H9 (cell line): ENCODE measurements at regions not wholly inside any gene's neighbourhood (a gene's known extent, or its start where the extent isn't known, plus 50 kb on each side); places are given as distances from the start of the nearest gene placed in this dataset.

Experiments used
- DNase-seq: peaks from one replicate; pipeline ENCODE4 v3.0.0-alpha.2; 2017
- H2AFZ ChIP-seq: one replicate; pipeline ENCODE4 v1.6.1; 2013; ENCODE audit warnings: mild to moderate bottlenecking, low read length, control low read depth, moderate library complexity
- H2AK5ac ChIP-seq: 2 replicates; pipeline ENCODE4 v1.6.1; 2013; ENCODE audit warnings: low read length, control low read depth, mixed read lengths; ENCODE audit not compliant: insufficient read length
- H2BK120ac ChIP-seq: one replicate; pipeline ENCODE4 v1.6.1; 2013; ENCODE audit warnings: low read depth, mild to moderate bottlenecking, low read length, control low read depth, inconsistent platforms; ENCODE audit not compliant: poor library complexity, severe bottlenecking
- H2BK12ac ChIP-seq: 2 replicates; pipeline ENCODE4 v1.6.1; 2013; ENCODE audit warnings: low read length, control low read depth, mixed read lengths, low read depth; ENCODE audit not compliant: insufficient read length
- H2BK15ac ChIP-seq: 2 replicates; pipeline ENCODE4 v1.6.1; 2013; ENCODE audit warnings: low read depth, low read length, control low read depth
- H2BK20ac ChIP-seq: one replicate; pipeline ENCODE4 v1.6.1; 2013; ENCODE audit warnings: low read depth, mild to moderate bottlenecking, low read length, control low read depth, inconsistent platforms; ENCODE audit not compliant: poor library complexity, severe bottlenecking
- H2BK5ac ChIP-seq: 2 replicates; pipeline ENCODE4 v1.6.1; 2013; ENCODE audit warnings: low read length, control low read depth, mixed read lengths; ENCODE audit not compliant: insufficient read length
- H3K14ac ChIP-seq: 2 replicates; pipeline ENCODE4 v1.6.1; 2013; ENCODE audit warnings: low read length, control low read depth; ENCODE audit not compliant: insufficient read depth
- H3K18ac ChIP-seq: 2 replicates; pipeline ENCODE4 v1.6.1; 2013; ENCODE audit warnings: low read depth, mild to moderate bottlenecking, mixed read lengths, low read length, control low read depth; ENCODE audit not compliant: insufficient read length
- H3K23ac ChIP-seq: 2 replicates; pipeline ENCODE4 v1.6.1; 2013; ENCODE audit warnings: low read length, control low read depth, mixed read lengths, low read depth; ENCODE audit not compliant: insufficient read length
- H3K23me2 ChIP-seq: 2 replicates; pipeline ENCODE4 v1.6.1; 2013; ENCODE audit warnings: low read depth, mild to moderate bottlenecking, mixed read lengths, low read length, control low read depth; ENCODE audit not compliant: insufficient read length, poor library complexity, severe bottlenecking
- H3K27ac ChIP-seq: 2 replicates; pipeline ENCODE4 v1.5.1; 2013; ENCODE audit warnings: low read length, control low read depth, mixed read lengths, low read depth; ENCODE audit not compliant: insufficient read length
- H3K27me3 ChIP-seq: 2 replicates; pipeline ENCODE4 v1.6.1; 2013; ENCODE audit warnings: low read length, control low read depth, inconsistent platforms; ENCODE audit not compliant: insufficient read depth
- H3K4ac ChIP-seq: 2 replicates; pipeline ENCODE4 v1.6.1; 2013; ENCODE audit warnings: low read depth, mild to moderate bottlenecking, control low read depth, inconsistent platforms, low read length, moderate library complexity
- H3K4me1 ChIP-seq: 2 replicates; pipeline ENCODE4 v1.6.1; 2013; ENCODE audit warnings: low read length, control low read depth, inconsistent platforms; ENCODE audit not compliant: insufficient read depth
- H3K4me2 ChIP-seq: 2 replicates; pipeline ENCODE4 v1.6.1; 2013; ENCODE audit warnings: low read length, control low read depth, mixed read lengths; ENCODE audit not compliant: insufficient read length, insufficient read depth
- H3K56ac ChIP-seq: 2 replicates; pipeline ENCODE4 v1.6.1; 2013; ENCODE audit warnings: low read depth, mild to moderate bottlenecking, mixed read lengths, low read length, control low read depth; ENCODE audit not compliant: insufficient read length
- H3K79me1 ChIP-seq: 2 replicates; pipeline ENCODE4 v1.6.1; 2013; ENCODE audit warnings: low read depth, mild to moderate bottlenecking, moderate library complexity, low read length, control low read depth, inconsistent platforms; ENCODE audit not compliant: insufficient read depth, poor library complexity, severe bottlenecking
- H3K79me2 ChIP-seq: 2 replicates; pipeline ENCODE4 v1.6.1; 2013; ENCODE audit warnings: low read length, control low read depth, inconsistent platforms; ENCODE audit not compliant: insufficient read depth
- H3K9ac ChIP-seq: 2 replicates; pipeline ENCODE4 v1.6.1; 2013; ENCODE audit warnings: low read length, control low read depth, mixed read lengths; ENCODE audit not compliant: insufficient read length; ENCODE audit errors: extremely low read depth
- H3K9me3 ChIP-seq: one replicate; pipeline ENCODE4 v1.6.1; 2013; ENCODE audit warnings: low read depth, low read length, inconsistent platforms; ENCODE audit not compliant: control insufficient read depth
- H3T11ph ChIP-seq: one replicate; pipeline ENCODE4 v1.6.1; 2013; ENCODE audit warnings: mild to moderate bottlenecking, low read length, control low read depth, inconsistent platforms
- H4K20me1 ChIP-seq: one replicate; pipeline ENCODE4 v1.6.1; 2013; ENCODE audit not compliant: control insufficient read depth, insufficient read length, insufficient read depth
- H4K5ac ChIP-seq: 2 replicates; pipeline ENCODE4 v1.6.1; 2013; ENCODE audit warnings: low read depth, mild to moderate bottlenecking, mixed read lengths, low read length, control low read depth; ENCODE audit not compliant: insufficient read length
- H4K8ac ChIP-seq: replicated peaks from 2 replicates; pipeline ENCODE4 v1.6.1; 2013; ENCODE audit warnings: low read length, control low read depth, mixed read lengths, low read depth; ENCODE audit not compliant: insufficient read length
- H4K91ac ChIP-seq: 2 replicates; pipeline ENCODE4 v1.6.1; 2013; ENCODE audit warnings: low read depth, mild to moderate bottlenecking, moderate library complexity, mixed read lengths, low read length, control low read depth; ENCODE audit not compliant: insufficient read length
- H3K27ac Mint-ChIP-seq, 3 experiments: 2 replicates in 2 of 3; 3 replicates in 1 of 3; pipeline ENCODE4 v1.8.0; 2020 to 2021; ENCODE audit warnings: mixed read lengths in 3 of 3, mild to moderate bottlenecking in 1 of 3, moderate library complexity in 1 of 3
- H3K27me3 Mint-ChIP-seq: 2 replicates; pipeline ENCODE4 v1.8.0; 2021; ENCODE audit warnings: low read depth, mild to moderate bottlenecking, moderate library complexity, mixed read lengths
- H3K36me3 Mint-ChIP-seq, 3 experiments: 2 replicates in 2 of 3; 3 replicates in 1 of 3; pipeline ENCODE4 v1.8.0; 2020 to 2021; ENCODE audit warnings: low read depth in 3 of 3, mixed read lengths in 3 of 3; ENCODE audit not compliant: insufficient read depth in 1 of 3
- H3K4me1 Mint-ChIP-seq, 2 experiments: 2 replicates each; pipeline ENCODE4 v1.8.0; 2020; ENCODE audit warnings: mixed read lengths in 2 of 2
- H3K4me3 Mint-ChIP-seq, 2 experiments: 2 replicates in 1 of 2; 3 replicates in 1 of 2; pipeline ENCODE4 v1.8.0; 2020 to 2021; ENCODE audit warnings: mild to moderate bottlenecking in 2 of 2, mixed read lengths in 2 of 2, moderate library complexity in 1 of 2
- H3K9me3 Mint-ChIP-seq, 2 experiments: 2 replicates in 1 of 2; 3 replicates in 1 of 2; pipeline ENCODE4 v1.8.0; 2020; ENCODE audit warnings: mild to moderate bottlenecking in 2 of 2, mixed read lengths in 2 of 2, moderate library complexity in 1 of 2
- CTCF ChIP-seq: fragments of 200-600 bp; sonication (generic); conservative IDR thresholded peaks from 3 replicates; pipeline ENCODE4 v1.8.0; 2021; ENCODE audit warnings: antibody characterized with exemption, mild to moderate bottlenecking
- WGBS: extraction: QIAGEN DNeasy Blood & Tissue Kit; methylation state at CpG from one replicate; pipeline ENCODE4 v1.1.7; 2013; ENCODE audit warnings: missing lambda C conversion rate, low lambda C conversion rate, mixed read lengths; ENCODE audit not compliant: insufficient read length; ENCODE audit errors: extremely low coverage; 5-methylcytosine and 5-hydroxymethylcytosine counted together

- Histone ChIP-seq H4K8ac (no peak overlapping the region), H3K18ac (no peak overlapping the region), H3K4ac (no peak overlapping the region), H3T11ph (no peak overlapping the region), H2AK5ac (no peak overlapping the region), H2BK5ac (no peak overlapping the region), H2BK20ac (no peak overlapping the region), H3K23ac (no peak overlapping the region), H2BK120ac (no peak overlapping the region), H3K23me2 (no peaks in the 10 kb centered on the region), H4K5ac (no peak overlapping the region), H3K9ac (no peak overlapping the region), H3K4me2 (no peak overlapping the region), H2AFZ (no peak overlapping the region), H3K9me3 (no peaks in the 10 kb centered on the region), H2BK15ac (no peak overlapping the region), H3K27me3 (no peaks in the 10 kb centered on the region), H3K14ac (no peak overlapping the region), H2BK12ac (no peak overlapping the region), H3K4me1 (no peaks in the 10 kb centered on the region), H3K27ac (no peak overlapping the region), H4K91ac (no peak overlapping the region), H4K20me1 (no peaks in the 10 kb centered on the region), H3K79me1 (no peaks in the 10 kb centered on the region), H3K79me2 (no peaks in the 10 kb centered on the region), H3K56ac (no peak overlapping the region)
- TF ChIP-seq CTCF: no peak
- H3K27ac Mint-ChIP-seq: no peak overlapping the region
- peaks cover 3 to 6% of the 10 kb centered on the region in 2 experiments; a peak in 3 of 4 replicates for H3K4me1 Mint-ChIP-seq
- H3K36me3 Mint-ChIP-seq: no peaks in the 10 kb centered on the region
- DNase-seq: no peak
- no CpG with 5 or more reads among the region's 2 CpGs for WGBS
- H3K27me3 Mint-ChIP-seq: no peaks in the 10 kb centered on the region
- H3K4me3 Mint-ChIP-seq: no peak overlapping the region
- H3K9me3 Mint-ChIP-seq: no peaks in the 10 kb centered on the region
Measured at GRCh38 chr5:25554077-25554476, 909.3 kb upstream of the CDH10 start.
